GM18505 (cell line): ENCODE measurements at regions not wholly inside any gene's neighbourhood (a gene's known extent, or its start where the extent isn't known, plus 50 kb on each side); places are given as distances from the start of the nearest gene placed in this dataset.
"Not testable (repeated sequence)": the region's sequence is repeated elsewhere in the genome, so short reads cannot be mapped to it uniquely, and the experiment has no call there.

Source experiments
- ATAC-seq: cut with Tn5 transposase; IDR thresholded peaks from one replicate; pipeline ENCODE4 v1.9.1; 2021; ENCODE audit not compliant: unreplicated experiment
- POLR2A ChIP-seq: IDR thresholded peaks from 4 replicates; pipeline ENCODE4 v1.6.1; 2011; ENCODE audit warnings: borderline replicate concordance; ENCODE audit not compliant: insufficient read depth, insufficient read length; ENCODE audit errors: extremely low read depth

DNA sequence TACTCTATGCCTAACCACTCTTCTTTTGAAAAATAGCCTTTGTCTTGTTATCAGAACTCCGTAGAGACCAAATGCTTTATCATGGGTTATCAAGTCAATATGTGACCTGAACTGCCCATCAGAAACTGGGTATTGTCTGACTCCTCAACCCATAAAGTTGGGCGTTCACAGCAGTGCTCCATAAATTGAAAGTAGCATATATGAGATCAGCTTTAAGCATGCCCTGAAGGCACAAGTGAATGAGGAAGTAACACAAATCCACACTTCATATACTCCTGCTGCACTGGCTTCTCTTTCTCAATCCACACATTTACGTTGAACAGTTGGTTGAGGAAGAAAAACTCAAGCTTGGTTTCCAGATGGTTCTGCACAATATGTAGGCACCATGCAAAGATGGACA, 1106.0 kb downstream of the STIM2 start:
- no peak for ATAC-seq
- TF ChIP-seq POLR2A: no peak

DNA sequence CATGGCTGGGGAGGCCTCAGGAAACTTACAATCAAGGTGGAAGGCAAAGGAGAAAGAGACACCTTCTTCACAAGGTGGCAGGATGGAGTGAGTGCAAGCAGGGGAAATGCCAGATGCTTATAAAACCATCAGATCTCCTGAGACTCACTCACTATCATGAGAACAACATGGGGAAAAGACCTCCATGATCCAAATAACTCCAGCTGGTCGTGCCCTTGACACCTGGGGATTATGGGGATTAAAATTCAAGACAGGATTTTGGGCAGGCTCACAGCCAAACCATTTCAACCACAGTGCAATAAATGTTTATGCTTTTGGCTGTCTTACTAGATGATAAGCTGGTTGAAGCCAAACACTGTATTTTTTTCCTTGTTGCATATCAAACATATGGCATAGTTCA, 1112.4 kb downstream of the STIM2 start:
- TF ChIP-seq POLR2A: no peak
- ATAC-seq: no peak

DNA sequence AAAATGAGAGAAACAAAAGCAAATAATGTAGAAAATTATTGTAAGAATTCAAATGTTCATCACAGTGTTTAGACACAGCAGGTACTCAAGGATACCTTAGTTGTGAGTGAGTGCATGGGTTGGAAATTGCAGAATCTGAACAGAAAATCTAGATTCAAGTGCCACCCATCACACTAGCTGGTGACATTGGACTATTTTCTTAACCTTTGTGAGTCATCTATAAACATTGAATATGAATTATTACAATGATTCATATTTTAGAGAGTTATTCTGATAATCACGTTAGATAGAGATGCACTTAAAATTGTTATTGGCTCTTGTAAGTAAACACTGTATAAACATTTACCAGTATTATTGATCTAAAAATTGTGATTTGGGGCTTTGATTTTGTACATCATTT, 1113.1 kb downstream of the STIM2 start:
- TF ChIP-seq POLR2A: no peak
- no peak for ATAC-seq

DNA sequence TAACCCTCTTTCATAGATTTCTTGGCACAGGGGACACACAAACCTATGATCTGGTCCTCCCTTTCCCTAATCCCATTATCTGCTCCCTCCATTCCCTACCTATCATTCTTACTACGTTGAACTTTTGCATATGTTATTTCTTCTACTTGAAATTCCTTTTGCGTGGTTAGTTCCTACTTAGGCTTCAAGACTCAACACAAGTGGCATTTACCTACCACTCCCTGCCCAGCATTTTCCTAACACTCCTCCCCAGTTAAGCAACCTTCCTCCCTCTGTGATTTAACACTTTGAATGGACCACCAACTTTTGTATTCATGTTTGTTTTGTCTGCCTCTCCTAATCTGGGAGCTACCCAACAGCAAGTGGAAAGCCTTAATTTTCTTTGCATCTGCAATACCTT, 1113.7 kb downstream of the STIM2 start:
- TF ChIP-seq POLR2A: no peak
- ATAC-seq: no peak

DNA sequence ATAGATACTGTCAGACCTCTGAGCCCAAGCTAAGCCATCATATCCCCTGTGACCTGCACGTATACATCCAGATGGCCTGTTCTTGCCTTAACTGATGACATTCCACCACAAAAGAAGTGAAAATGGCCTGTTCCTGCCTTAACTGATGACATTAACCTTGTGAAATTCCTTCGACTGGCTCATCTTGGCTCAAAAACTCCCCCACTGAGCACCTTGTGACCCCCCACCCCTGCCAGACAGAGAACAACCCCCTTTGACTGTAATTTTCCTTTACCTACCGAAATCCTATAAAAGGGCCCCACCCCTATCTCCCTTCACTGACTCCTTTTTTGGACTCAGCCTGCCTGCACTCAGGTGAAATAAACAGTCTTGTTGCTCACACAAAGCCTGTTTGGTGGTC, 1114.2 kb downstream of the STIM2 start:
- ATAC-seq: not testable (repeated sequence)

DNA sequence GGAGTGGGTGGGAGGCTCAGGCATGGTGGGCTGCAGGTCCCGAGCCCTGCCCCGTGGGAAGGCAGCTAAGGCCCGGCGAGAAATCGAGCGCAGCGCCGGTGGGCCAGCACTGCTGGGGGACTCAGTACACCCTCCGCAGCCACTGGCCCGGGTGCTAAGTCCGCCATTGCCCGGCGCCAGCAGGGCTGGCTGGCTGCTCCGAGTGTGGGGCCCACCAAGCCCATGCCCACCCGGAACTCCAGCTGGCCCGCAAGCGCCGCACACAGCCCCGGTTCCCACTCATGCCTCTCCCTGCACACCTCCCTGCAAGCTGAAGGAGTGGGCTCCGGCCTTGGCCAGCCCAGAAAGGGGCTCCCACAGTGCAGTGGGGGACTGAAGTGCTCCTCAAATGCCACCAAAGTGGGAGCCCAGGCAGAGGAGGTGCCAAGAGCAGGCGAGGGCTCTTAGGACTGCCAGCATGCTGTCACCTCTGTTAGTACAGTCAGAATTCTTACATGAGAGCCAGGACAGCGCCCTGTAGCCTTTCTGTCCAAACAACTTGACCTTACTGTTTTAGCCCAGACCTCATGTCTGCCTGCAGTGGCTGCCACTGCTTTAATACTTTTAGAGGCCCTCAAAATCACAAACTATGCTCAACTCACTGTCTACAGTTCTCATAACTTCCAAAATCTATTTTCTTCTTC, 1117.9 kb downstream of the STIM2 start:
- ATAC-seq: not testable (repeated sequence)

DNA sequence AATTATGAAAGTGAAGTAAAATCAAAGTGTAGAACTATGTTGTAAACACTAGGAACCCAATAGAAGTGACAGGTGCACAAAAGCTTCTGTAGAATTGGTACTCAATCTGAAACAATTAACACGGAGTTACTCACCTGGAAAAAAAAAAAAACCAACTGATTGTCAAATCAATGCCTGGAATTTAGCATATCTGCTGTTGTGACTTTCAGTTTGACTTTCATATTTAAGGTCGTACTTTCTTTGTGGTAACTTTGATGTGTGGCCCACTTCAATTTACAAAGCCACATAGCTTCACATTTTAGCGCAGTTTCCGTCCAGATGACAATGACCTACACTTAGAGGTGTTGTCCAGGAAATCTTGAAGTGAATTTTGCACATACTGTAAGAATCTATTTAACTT, 1124.9 kb downstream of the STIM2 start:
- TF ChIP-seq POLR2A: no peak
- no peak for ATAC-seq

DNA sequence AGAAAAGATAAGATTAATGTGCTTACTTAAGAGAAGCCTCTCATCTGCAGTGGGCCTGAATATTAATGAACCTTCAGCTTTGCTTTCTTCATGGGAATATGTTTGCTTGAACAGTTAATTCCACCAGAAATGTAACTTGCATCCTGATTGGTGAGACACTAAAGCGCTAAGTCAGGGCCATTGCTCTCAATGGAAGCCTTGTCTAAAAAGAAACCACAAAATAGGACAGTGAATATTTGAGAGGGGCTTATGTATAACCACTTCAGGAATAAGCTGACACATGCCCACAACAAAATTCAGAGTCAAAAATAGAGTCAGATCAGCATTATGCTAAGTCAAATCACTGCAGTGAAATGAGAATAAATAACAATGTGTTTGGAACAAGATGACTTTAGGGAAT, 1125.8 kb downstream of the STIM2 start:
- ATAC-seq: no peak
- TF ChIP-seq POLR2A: no peak

DNA sequence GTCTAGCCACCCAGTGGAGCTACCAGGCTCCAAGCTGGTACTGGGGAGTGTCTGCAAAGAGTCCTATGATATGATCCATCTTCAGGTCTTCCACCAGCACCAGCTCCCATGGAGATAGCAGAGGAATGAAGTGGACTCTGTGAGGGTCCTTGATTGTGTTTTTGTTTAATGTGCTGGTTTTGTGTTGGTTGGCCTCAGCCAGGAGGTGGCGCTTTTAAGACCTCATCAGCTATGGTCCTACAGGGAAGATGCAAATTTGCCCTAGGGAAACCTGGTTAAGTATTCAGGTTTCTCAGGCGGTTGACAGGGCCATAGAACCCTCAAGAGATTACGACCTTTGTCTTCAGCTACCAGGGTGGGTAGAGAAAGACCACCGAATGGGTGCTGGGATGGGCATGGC, 1141.1 kb downstream of the STIM2 start:
- no peak for ATAC-seq
- TF ChIP-seq POLR2A: no peak

DNA sequence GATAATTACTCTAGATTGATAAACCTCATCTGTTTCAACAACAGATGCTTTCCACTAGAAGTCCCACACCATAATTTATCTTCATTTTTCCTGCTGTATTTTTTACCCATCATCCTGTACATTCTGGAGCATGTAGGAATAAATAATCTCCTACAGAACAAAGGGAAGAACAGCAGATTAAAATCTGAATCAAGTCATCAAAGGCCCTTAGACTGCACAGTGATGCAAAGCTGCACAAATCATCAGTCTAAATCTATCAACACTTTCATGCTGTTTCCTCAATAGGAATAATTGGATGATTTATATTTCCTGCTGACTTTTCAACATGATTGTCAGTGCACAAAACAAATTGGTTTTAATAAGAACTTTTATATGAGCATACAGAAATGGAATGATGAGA, 1143.9 kb downstream of the STIM2 start:
- no peak for ATAC-seq
- no peak for TF ChIP-seq POLR2A

DNA sequence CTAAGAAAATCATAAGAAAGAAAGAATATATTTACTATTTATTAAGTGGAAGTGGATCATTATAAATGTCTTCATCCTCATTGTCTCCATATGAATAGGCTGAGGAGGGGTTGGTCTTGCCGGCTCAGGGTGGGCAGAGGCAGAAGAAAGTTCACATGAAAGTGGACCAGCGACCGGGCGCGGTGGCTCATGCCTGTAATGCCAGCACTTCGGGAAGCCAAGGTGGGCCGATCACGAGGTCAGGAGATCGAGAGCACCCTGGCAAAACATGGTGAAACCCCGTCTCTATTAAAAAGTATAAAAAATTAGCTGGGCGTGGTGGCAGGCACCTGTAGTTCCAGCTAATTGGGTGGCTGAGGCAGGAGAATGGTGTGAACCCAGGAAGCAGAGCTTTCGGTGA, 1145.4 kb downstream of the STIM2 start:
- no peak for ATAC-seq
- no peak for TF ChIP-seq POLR2A

DNA sequence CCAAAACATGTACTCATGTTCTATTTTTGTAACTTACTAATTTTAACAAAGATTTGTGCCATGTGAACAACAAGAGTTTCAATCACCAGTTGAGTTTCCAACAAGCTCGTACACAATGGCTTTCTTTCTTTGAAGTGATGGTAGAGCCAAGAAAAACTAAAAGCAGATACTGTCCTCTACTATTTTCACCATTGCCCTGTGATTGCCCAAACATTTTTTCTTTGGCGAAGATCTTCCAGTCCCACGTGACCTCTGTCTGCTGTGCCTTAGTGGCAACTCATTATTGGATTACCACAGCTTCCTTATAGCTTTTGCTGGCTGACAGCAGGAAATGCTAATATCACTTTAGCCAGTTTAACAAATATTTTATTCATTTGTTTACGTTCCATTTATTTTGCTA, 1147.1 kb downstream of the STIM2 start:
- TF ChIP-seq POLR2A: no peak
- ATAC-seq: no peak

DNA sequence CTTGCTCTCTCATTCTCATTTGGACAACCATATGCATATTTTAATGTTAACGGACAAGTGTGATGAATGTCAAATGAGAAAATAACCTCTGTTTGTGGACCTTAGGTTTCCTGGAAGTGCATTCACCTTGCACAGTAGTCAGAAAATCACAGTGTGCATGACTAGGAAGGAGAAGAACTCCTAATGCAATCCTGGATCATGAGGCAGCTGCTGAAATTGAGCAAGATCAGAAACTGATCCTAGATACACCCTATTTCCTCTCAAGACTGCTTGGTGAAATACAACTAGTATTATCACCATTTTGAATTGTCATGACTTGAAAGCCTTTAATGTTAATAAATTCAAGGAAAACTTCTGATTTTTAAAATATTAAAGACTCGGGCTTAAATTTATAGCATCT, 1148.9 kb downstream of the STIM2 start:
- ATAC-seq: no peak
- TF ChIP-seq POLR2A: no peak

DNA sequence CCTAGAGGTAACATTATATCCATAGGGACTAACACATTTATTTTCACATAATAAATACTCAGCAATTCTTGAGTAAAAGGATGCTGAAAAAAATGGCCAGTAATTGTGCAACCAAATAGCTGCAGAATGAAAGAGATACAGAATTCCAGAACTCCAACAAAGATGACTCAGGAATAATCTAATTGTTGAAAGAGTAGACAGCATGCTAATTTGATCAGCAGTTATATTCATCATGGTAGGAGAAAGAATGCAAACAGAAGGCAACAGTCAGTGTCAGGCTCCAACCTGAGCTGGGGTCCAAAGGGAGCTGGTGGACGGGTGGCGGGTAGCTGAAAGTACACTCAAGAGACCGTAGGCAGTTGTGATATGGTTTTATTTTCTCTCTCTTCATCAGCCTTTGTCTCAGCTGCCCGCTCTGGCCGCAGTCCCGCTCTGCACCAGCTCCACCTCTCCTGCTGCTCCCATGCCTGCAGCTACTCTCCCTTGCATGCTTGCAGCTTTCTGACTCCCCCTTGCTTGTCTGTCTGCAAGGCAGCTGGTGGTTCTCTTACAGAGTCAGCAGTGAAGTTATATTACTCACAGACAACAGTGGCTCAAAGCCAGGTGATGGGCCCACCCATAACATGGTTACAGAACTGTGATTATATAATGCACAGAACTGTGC, 1150.1 kb downstream of the STIM2 start:
- TF ChIP-seq POLR2A: no peak
- ATAC-seq: no peak

DNA sequence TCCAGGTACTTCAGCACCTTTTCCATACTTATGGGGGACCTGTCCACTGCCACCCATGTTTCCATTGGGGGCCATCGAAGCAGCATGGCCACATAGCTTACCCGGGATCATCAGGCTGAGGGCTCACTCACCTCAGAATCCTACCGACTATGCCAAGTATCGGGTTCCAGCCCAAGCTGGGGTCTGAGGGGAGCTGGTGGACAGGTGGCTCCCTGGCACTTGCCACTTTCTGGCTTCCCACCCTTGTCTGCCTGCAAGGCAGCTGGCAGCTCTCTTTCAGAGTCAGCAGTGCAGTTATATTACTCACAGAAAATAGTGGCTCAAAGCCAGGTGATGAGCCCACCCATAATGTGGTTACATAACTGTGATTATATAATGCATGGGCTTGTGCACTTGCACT, 1153.8 kb downstream of the STIM2 start:
- no peak for ATAC-seq
- TF ChIP-seq POLR2A: no peak
